ENCODE measurements at regions not wholly inside any gene's neighbourhood (a gene's known extent, or its start where the extent isn't known, plus 50 kb on each side); places are given as distances from the start of the nearest gene placed in this dataset.

- no peak for TF ChIP-seq EZH2 (IDR thresholded peaks at IDR 0.05; ENCODE audit: borderline replicate concordance, low read depth, low read length, severe bottlenecking)
- TF ChIP-seq CTCF (IDR thresholded peaks at IDR 0.05; ENCODE audit: borderline replicate concordance, extremely low read depth, low read length, poor library complexity, severe bottlenecking), result no peak
These were observed 253.4 kb downstream of the SP3 start for GRCh38 chr2:173711816-173712215.

Measured in DND-41 (cell line).